ENCODE measurements at regions not wholly inside any gene's neighbourhood (a gene's known extent, or its start where the extent isn't known, plus 50 kb on each side); places are given as distances from the start of the nearest gene placed in this dataset.

GRCh38 chr7:108637049-108637621, 67.5 kb downstream of the DNAJB9 start:
- no peak for TF ChIP-seq CTCF (IDR thresholded peaks at IDR 0.05; ENCODE audit: insufficient read depth, low read length)
- no peak for TF ChIP-seq POLR2AphosphoS5 (IDR thresholded peaks at IDR 0.05; ENCODE audit: low read depth)
- TF ChIP-seq GABPA (IDR thresholded peaks at IDR 0.05; ENCODE audit: low read depth) = no peak

Data from HL-60 (cell line).